GM19238 (cell line): ENCODE measurements at regions not wholly inside any gene's neighbourhood (a gene's known extent, or its start where the extent isn't known, plus 50 kb on each side); places are given as distances from the start of the nearest gene placed in this dataset.

Experiments used
- DNase-seq: peaks from one replicate; pipeline ENCODE4 v3.0.0; 2011; ENCODE audit warnings: low spot score; ENCODE audit not compliant: insufficient read length

DNA sequence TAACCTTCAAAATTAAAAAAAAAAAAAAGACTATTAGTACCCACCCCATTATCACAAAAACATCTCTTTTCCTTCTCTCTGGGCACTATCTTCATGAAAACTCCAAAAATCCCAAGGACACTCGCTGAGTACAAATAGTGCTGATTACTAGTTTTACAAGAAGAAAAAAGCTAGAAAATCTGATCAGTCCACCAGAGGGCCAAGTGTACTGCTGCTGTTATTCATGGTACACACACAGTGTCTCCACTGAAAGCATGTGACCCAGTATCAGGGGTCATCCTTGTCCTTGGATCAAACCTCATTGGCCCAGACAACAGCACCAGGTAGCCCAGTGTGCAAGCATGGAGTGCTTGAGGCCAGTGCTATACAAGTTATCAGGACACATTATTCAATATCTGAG, 382.7 kb upstream of the KLHL29 start:
- DNase-seq, result no peak

DNA sequence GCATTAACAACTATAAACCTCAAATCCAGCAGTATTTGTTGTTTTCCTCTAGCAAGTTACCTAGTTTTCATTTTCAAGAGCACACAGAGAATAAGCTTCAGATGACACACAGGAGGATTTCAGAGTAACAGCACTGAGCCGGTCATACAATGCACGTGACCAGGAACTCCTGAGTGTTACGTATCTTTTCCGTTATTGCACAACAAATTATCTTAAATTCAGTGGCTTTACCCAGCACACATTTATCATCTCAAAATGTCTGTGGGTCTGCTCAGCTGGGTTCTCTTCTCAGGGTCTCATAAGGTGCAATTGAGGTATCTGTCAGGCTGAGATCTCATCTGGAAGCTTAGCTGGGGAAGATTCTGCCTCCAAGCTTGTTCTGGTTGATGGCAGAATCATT, 379.5 kb upstream of the KLHL29 start:
- DNase-seq, result no peak

DNA sequence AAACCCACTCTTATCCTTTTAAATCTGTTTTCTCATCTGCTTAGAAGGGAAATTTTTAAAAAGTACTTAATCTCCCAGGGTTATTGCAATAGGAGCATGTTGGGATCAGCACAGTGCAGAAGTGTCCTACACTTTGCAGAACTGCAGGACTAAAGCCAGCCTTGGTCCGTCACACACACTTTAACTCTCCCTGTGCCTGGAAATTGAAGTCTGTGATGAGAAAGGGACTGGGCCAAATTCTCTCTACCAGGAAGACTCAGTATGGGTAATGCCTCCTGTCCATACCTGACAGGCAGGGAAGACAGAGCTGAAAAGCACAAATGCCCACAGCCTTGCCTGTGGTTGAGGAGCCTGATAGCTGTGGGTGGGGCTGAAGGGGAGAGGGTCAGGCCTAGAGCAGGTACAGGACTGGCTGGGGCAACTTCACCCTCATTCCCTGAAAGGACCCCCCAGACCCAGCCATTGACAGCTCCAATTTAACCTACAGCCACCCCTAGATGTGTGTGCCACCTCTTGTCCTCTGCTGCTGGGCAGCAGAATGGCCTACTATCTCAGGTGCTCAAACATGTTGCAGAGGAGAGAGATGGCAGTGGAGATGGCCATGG, 377.2 kb upstream of the KLHL29 start:
- no peak for DNase-seq

DNA sequence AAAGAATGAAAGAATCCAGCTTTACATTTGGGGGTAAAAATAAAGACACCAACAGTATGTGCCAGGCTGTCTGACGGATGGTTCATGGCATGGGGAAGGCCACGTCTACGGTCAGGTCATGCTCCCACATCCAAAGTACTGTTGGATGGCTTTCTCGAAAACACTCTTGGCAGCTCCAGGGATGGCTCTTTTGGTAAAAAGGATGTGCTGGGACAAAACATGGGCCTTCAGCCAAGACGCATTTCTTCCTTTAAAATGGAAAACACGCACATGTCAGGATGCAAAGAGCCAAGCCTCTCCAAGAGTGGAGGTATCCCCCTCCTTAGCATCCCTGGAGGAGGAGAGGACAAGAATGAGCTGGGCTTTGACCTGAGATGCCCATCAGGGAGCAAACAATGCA, 376.5 kb upstream of the KLHL29 start:
- DNase-seq, result no peak

DNA sequence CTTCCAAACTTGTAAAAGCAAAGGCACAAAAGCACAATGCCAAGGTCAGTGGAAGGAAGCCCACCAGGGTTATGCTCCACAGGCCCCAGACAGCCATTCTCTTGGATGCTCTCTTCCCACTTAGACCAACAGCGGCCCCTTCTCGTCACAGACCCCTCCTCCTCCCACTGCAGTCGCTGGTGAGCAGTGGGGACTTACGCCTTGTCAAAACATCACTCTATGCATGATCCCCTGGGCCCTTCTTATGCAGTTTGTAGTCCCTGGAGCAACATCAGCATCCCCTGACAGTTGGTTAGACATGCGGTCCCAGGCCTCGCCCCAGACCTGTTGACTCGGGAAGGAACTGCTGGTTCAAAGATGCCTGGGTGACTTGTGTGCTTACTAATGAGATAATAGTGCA, 376.0 kb upstream of the KLHL29 start:
- no peak for DNase-seq

DNA sequence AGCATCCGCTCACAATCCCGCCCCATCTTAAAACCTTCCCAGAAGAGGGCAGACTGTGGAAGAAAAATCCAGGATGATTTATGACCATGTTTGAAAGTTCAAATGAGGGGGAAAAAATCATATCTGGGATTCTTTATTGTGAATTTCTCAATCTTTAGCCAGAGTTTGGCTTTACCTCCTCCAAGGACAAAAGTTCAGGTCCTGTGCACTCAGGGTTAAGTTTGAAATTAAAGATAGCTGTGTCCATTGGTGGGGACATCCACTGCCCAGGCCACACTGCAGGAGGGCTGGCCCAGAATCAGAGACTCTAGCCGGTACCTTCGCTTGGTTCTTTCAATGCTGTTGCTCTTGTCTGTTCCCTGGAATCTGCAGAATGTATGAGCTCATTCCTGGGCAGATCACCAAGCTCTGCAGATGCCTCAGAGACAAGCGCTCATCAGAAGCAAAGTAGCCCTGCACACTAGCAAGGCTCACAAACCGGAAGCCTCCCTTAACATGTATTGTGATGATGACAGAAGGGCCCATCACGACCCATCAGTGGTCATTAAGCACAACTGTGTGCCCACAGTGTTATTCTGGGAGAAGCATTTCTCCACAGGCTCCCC, 375.3 kb upstream of the KLHL29 start:
- no peak for DNase-seq

DNA sequence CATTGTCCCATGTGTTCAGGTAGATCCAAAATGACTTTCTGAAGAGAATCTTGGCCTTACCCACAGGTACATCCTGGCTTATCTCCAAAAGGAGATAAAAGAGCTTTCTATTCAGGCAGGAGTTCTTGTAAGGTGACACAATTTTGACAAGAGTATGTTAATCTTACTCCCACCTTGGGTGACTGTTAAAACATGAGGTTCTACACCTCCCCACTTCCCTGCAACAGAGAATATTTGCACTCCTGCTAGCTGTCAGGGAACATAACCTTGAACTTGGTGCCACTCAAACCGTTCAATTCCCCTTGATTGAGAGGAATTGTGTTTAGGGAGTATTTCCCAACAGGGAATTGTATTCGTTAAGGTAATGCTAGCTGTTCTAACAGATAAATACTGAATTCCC, 372.5 kb upstream of the KLHL29 start:
- no peak for DNase-seq

DNA sequence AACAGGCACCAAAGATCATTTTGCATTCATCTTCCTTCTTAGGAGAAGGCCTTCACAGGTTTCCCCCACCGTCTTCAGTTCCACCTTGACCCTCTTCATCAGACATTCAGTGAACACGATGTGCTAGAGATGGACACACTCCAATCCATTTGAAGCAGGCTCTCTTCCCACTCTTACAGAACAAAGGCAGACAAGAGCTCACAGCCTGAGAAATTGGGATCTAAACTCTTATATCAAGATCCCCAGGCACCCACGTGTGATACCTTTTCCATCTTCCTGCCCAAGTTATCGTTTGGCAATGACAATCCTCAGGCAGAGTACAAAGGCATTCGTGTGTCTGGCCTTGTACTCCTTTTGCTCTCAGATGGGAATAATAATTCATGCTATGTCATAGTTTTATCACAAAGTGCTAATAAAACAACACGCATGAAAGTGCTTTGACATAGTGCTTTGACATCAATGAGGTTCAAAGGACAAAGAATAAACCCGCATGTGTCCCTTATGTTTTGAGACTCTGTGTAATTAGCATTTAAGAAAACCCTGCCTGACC, 369.3 kb upstream of the KLHL29 start:
- DNase-seq, result no peak

DNA sequence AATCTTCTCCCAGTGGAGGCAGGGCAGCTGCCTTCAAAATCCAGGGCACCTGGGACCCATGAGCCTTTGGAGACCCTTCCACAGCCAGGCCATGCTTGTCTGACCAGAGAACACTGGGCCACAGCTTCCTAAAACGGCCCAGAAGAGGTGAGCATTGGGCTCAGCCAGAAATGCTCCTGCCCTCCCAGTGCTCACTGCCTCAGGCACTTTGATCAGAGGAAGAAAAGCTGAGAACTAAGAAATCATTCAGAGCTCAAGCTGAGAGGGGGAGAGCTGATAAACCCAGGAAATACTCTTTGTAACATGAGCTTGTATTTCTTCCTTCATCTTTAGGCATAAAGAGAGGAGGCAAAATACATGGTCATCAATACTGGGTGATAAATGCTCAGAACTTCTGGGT, 365.5 kb upstream of the KLHL29 start:
- DNase-seq, result no peak

DNA sequence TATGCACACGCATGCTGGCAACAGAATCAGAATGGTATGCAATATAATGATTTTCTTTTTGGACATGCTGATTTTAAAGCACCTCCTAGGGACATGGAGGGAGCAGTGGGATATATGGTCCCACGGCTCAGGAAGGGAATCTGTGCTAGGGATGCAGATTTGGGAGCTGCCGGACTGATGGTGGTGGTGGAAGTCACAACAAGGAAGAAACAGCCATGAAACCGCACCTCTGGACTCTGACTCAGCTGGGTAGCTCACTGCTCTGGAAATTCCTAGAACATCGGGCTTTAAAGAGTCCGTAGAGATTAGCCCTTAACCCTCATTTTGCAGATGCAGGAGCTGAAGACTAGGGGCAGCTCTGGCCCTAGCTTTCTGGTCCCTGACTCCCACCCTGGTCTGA, 364.3 kb upstream of the KLHL29 start:
- no peak for DNase-seq

DNA sequence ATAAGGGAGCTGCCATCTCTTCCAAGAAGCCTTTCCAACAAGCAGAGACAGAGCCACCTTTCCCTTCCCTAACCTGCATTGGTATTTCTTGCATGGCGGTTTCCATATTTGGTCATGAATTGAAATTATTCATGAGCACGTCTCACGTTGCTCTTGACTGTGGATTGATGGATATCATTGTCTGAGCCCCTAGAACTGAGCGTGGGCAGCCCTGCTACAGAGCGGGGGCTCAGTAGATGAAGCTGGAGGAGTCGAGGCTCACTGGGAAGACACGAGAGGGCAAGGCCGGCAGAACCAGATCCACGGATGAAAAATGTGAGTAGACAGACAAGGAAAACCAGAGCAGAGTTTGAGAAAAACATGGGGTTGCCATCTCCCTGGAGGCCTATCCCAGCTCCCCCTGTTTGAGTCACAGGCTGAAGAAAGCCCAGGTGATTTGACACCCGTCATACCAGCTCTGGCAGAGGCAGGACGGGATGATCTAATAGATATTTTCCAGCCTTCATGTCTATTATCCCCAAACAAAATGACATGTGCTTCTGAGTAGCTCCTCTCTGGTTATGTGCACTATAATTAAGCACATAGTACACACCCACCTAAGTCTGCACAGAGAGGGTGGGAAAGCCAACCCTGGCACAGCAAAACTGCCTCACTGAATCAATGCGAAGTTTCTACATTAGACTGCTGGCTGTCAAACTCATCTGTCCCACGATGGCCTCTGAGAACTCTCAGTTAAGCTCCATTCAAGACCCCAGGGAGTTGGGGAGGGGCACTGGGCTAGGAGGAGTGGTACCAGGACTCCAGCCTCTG, 363.5 kb upstream of the KLHL29 start:
- DNase-seq, result no peak

DNA sequence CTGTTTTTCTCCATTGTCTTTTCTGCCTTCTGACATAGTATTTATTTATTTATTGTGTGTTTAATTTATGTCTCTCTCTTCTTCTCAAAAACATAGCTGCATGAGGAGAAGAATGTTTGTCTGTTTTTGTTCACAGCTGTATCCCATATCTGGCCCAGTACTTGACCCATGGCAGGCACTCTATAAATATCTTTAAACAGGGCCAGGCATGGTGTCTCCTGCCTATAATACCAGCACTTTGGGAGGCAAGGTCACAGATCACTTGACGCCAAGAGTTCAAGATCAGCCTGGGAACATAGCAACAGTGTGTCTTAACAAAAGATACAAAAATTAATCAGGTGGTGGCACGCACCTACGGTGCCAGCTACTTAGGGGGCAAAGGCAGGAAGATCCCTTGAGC, 361.3 kb upstream of the KLHL29 start:
- DNase-seq, result no peak

DNA sequence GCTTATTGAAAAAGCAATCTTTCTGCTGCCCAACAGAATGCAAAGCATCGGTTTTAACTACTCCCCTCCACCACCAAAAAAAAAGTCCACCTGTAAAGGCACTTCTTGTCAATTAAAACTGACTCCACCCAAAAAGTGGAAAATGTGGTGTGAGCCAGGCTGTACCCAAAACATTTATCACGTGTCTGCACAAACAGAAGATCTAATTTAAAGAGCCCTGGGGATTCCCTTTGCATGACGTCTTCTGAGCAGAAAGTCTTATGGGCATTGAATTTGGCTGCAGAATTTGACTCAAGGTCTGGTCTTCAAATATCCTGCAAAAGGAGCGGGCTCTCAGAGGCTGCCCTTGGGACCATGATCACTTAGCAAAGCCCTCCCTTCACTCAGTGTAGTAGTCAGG, 358.3 kb upstream of the KLHL29 start:
- no peak for DNase-seq

DNA sequence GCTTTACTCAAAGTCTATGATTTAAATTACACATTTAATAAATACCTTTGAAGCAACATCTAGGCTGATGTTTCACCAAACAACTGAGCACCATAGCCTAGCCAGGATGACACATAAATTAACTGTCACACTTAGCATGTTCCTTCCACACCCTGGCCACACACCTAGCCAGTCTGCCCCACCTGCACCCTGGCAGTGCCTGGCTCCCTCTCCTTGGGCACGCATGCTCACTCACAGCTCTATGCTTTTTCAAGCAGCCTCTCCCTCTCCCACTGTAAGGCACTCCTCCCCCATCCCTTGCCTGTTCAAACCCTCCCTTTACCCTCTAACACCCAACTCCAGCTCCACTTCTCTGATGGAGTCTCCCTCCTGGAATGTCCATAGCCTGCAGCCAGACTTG, 357.6 kb upstream of the KLHL29 start:
- no peak for DNase-seq

DNA sequence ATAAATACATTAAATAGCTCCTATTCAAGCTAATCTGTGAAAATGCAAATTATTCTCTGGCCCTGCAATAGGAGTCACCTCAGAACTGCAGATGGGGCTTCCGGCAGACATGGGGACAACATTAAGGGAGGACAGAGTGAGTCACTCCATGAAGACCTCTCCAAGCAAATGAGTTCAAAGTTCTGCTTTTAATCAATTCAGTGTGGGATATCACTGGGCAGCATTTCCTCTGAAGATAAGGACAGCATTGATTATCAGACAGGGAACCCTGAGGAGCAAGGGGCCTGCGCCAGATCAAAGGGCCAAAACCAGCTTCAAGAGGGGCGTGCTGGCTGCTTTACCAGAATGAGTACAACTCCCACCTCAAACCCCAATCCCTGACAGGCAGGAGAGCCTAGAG, 356.9 kb upstream of the KLHL29 start:
- no peak for DNase-seq

DNA sequence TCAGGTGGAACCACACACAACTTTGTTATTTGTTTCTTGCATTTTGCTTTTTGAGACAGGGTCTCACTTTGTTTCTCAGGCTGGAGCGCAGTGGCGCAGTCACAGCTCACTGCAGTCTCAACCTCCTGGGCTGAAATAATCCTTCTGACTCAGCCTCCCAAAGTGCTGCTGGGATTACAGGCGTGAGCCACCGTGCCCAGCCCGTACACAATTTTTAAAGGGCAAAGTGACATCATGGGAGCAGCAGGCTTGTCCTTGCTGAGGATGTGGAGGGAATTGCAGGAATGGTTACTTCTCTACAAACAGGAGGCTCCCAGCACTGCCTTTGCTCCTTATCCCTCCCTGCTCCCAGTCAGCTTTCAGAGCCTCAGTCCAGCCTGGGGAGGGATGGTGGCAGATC, 355.9 kb upstream of the KLHL29 start:
- DNase-seq, result no peak

DNA sequence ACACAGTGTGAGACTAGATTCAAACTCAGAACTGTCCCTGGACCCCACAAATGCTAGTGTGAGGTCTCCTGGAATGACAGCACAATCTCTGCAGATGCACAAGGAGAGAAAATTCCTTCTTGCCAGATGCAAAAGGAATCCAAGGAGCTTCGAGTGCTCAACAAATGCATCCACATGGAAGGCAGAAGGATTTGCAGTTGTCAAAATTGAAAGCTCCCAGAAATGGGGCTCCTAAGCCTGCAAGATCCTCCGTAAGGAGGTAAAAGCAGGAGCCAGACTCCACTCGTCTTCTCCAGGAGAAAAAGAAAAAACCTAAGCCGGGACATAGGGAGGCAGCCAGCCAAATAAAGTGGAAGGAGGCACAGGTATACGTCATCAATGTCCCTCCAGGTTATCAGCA, 355.0 kb upstream of the KLHL29 start:
- no peak for DNase-seq

DNA sequence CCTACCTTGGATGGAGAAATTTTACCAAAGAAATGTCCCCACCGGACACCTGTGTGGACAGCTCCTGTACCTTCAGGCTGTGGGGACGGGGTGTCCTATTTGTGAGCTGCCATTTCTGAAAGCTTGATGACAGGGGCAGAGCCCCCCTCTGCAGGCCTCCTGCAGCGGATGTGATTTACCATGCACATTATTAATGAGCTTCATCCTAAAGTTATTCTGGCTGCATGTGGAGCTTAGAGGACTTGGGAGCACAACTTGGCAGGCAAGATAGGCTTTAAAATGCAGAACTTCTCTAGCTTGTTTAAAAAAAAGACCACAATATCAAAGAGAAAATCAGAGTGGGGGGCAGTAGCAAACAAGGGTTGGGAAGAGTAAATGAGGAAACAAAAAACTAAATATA, 350.0 kb upstream of the KLHL29 start:
- no peak for DNase-seq

DNA sequence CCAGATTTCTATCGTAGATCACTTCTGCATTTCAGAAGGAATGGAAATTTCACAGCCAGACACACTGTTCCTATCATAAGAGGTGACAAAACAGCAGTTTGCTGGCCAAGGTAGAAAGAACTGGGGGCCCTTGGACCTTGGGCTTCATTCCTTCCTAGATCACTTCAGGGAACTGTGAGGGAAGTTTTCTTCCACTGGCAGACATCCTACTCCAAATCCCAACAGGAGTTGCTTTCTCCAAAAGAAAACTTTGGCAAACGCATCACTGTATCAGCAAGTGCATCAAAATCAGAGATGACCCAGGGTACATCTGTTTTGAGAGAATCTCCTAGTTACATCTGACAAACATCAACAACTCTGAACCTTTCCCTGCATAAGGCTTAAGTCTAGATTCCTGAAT, 348.4 kb upstream of the KLHL29 start:
- DNase-seq, result no peak

DNA sequence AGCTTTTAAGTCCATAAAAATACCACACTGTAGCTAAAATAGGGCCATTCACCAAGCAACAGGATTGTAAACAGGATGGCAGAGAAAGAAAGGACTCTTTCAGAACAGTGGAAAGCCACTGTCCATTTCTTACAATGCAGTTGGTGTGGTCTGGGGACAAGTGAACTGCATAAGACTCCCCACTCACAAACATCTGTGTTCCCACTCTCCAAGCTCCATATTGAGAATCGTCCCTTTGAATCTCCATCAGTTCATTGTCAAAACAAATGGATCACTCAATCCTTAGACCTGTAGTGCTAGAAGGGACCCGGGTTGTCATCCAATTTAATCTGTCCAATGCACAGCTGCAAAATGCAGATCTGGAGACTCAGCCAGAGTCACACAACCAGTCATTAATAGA, 347.4 kb upstream of the KLHL29 start:
- no peak for DNase-seq

DNA sequence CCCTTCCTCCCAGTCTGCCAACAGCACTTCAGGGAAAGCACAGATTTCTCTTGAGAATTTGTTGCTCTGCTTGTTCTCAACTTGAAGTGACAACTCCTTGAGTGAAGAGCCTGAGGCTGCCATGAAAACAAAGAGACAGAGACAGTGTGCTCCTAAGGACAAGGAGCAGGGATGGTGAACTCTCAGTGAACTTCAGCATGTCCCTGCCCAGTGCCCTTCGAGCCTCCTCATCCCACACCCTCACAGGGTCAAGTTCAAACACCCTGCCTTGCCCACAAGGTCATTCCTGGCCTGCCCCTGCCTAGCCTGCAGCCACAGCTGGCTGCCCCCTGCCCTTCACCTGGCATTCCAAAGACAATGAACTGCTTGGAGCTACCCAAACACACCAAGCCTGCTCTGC, 343.5 kb upstream of the KLHL29 start:
- DNase-seq, result no peak

DNA sequence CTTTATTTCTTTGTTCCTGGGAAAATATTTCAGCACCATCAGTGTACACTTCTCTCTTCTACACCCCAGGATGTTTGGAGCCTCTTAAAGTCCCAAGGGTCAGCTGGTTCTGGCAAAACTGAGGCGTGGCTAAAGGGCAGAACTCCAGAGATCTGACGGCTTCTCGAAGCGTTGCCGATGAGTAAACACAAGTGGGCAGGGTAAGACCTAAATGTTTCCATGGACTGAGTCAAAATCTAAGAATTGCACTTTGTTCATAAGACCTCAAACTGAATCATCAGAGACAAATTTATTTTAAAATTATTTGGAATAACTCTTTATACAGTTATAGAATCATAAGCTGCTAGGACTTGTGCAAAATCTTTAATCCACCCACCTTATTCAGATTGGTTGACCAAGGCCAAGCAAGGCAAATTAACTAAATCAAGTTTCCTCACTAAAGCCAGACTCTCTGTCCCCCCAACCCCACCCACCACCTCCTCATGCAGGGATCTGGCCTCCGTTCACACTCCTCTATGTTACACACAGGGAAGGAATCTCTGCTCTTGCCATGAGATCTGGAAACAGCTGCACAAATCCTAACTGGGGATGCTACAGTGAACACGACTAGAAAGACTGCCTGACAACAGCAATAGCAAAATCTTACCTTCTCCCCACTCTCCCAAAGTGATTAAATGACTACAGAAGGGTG, 342.6 kb upstream of the KLHL29 start:
- DNase-seq, result no peak
